ENCODE measurements at regions not wholly inside any gene's neighbourhood (a gene's known extent, or its start where the extent isn't known, plus 50 kb on each side); places are given as distances from the start of the nearest gene placed in this dataset.
A peak's percentile ranks its signal among the peaks of the same experiment; 100 is the strongest.

- no peak for DNase-seq
- intact Hi-C loops (cut with DNase I): no loop called here
Observed at GRCh38 chr16:73781297-73781696, 515.3 kb upstream of the PSMD7 start.

- intact Hi-C loops (cut with DNase I): no loop called here
- peak in 1 of 10 donors; percentile 64 for DNase-seq
Observed at GRCh38 chr16:73778887-73779286, 517.7 kb upstream of the PSMD7 start.

DNA sequence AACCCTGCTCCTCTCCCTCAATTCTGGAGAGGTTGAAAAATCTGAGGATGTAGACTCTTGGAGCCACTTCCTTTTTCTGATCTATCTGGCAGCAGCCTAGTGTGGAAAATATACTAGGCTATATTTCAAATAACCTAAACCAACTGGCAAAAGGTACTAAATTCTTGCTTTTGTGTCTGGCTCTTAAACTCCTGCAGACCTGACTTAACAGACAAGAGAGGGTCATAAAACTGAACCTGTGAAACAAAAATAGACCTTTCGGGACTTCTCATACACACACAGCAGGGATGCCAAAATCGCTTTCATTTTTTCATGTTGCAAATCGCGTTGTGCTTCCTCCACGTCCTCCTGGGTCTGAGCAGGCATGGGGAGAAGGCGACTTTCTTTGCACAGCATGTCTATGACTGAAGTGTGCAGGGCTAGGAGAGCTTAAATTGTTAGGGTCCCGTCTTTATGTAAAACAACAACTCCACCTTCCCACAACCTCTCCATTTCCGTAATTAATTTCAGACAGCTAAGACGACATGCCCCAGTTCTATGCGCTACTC lies 520.7 kb upstream of the PSMD7 start:
- no peak for DNase-seq
- intact Hi-C loops (cut with DNase I): no loop called here

DNA sequence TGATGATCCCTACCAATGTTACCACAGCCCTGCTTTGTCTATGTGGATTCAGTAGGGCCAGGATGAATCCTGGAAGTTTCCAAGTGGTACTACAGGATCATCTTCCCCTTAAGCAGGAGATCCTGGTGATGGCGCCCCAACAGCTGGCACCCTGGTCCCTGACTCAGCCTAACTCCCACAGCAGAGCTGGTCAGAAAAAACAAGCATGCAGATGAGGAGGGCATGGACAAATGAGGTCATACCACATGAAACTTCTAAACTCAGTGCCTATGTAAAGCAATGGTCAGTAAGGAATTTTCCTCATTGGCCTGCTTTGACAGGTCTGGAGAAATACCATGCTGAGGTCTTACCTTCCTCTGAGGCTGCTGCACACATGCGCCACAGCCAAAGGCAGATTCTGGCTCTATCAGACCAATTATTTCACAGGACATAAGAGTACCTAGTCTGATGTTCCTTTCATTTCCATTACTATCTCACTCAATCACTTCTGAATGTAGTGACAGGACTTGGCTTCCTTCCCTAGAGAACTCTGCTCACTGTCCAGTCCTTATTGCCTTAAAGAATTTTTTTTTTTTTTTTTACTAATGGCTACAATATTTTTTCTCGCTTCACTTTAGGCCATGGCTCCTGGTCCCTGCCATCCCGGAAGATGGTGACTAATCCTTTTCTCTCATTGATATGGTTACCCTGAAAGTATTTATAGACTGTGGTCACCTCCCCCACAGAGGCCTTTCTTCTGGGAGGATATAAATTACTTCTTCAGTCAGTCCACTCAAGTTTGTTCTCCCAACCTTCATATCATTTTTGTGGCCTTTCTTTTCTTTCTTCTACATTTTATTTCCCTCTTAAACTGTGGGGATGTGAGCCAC lies 525.2 kb upstream of the PSMD7 start:
- intact Hi-C loops (cut with DNase I): no loop called here
- no peak for DNase-seq

DNA sequence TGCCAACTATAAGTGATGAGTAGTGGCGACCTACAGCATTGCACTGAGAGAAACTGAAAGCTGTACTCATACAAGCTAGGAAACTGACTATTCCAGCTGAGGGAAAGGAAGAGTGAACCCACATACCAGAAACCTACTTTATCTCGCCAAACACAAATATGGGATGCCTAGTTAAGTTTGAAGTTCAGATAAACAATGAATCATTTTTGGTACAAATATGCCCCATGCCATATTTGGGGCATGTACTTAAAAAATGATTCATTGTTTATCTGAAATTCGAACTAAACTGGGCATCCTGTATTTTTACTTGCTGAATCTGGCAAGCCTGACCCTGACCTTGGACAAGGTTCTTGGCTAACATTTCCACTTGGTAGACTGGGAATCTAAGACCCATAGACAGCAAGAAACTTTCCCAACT lies 527.8 kb upstream of the PSMD7 start:
- DNase-seq: no peak
- intact Hi-C loops (cut with DNase I): no loop called here

- intact Hi-C loops (cut with DNase I): no loop called here
- DNase-seq: no peak
Observed at GRCh38 chr16:73764321-73764720, 532.3 kb upstream of the PSMD7 start.

DNA sequence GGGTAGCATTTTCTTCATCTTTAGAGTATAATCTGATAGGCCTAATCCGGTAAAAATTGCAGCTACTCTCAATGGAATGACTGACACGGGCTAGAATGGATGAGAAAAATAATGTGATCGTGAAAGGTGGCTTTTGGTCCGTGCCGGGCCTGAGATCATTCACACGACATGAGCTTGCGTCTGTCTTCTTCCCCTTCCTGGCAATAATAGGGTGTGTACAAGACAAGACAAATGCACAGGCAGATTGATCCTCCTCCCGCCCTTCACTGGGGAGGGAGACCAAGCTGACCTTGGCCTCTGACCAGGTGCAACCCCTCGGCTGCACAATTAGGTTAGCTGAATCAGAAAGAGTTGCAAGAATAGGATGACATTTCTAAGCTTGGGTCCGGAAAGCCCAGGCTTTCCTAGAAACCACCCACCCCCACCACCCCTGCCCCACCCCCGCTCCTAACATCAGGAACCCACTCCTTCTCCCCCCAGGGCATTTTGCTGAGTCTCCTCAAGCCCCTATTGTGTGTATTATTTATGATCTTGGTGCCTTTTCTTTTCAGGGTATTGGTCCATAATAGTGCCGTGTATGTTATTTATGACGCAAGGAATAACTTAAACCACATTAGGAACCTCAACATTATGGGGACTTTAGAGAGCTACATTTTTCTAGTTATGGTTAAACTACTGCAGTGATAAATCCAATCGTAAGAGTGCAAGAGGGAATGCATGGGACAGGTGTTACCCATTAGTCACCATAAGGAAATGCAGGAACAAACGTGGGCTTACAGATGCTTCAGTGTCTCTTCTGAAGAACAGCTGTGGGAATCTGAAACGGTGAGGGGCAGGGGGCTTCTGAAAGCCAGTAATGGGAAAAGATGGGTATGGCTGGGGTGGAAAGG lies 540.1 kb upstream of the PSMD7 start:
- intact Hi-C loops (cut with DNase I): no loop called here
- DNase-seq: no peak

DNA sequence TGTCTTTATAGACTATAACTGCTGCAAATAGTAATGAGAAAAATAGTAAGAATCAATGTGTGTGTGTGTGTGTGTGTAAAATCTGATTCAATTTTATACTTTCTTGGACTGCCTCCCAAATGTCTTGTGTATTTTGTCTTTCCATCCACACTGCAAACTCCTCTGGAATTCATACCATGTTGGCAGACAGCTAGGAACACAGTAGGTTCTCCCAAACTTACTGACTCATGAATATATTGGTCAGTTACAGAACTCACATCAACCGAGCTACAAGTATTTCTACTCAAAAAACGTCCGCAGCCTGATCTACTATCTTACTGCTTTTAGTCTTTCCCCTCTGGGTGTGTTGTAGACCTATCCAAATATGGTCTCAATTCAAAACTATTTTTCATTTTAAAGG lies 542.7 kb upstream of the PSMD7 start:
- intact Hi-C loops (cut with DNase I): no loop called here
- no peak for DNase-seq

DNA sequence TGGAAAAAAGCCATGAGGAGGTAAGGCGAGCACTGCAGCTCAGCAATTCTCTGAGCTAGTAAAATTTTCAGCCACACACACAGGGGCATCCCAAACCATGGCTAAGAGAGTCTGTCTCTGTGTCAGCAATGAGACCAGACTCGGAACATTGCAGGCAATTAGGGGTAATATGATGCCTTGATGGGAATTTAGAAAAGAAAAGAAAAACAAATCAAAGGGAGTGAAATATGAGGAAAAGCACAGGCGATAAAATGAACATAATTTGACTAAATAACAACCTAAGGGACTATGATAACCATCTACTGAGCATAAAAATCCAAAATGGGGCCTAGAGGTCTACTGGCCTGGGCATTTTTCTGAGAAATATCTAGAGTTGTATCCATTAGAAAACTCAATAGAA lies 546.0 kb upstream of the PSMD7 start:
- no peak for DNase-seq
- intact Hi-C loops (cut with DNase I): no loop called here

GRCh38 chr16:73747328-73747727 lies 549.3 kb upstream of the PSMD7 start:
- intact Hi-C loops (cut with DNase I): no loop called here

DNA sequence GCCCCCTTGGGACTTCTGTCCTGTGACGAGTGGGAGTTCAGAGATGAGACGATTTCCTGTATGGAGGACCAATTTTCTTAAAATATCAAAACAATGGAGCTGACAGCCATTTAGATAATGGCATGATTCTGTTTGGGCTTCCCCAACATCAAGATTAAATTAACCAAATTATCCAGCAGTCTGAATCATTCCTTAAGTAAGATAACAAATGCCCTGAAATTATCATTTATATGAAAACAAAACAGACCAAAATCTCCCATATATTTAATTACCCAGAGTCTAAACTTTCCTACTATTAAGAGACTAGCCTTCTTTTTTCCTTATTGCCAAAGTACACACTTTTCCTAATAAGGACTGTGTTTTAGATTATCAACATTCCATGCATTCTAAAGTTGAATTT lies 550.1 kb upstream of the PSMD7 start:
- DNase-seq: no peak
- intact Hi-C loops (cut with DNase I): no loop called here

More at GRCh38 chr16:73747328-73747727, 549.3 kb upstream of the PSMD7 start:
- no peak for DNase-seq

GRCh38 chr16:73743665-73744496 lies 552.7 kb upstream of the PSMD7 start:
- intact Hi-C loops (cut with DNase I): no loop called here
- peak in 2 of 10 donors; percentile 6 to 12 for DNase-seq

DNA sequence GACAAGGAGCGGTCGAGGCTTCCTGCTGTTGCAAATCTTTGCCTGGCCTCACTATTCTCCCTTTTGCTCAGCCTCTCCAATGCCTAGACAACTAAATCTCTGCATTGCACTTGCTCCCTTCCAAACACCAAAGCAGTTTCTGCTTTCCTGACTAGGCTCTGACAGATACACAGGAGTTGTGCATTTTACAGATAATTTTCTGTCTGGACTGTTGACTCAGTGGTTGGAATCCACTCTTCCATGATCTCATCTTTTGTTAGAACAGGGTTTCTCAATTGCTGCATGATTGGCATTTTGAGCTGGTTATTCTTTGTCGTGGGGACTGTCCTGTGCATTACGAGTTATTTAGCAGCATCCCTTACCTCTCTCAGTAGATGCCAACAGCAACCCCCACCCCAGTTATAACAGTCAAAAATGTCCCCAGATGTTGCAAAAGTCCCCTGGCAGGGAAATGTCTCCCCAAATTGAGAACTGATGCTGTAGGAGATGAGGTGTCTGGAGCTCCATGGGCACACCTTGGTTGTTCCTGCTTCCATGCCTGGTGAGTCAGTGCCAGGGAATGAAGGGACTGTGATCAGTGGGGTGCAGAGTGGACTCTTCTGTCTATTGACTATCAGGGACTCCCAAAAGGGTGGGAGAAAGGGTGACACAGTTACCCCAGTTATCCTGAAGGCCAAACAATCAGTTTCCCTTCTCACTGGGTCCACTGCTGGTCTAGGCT lies 557.4 kb upstream of the PSMD7 start:
- intact Hi-C loops (cut with DNase I): no loop called here
- DNase-seq: no peak

GRCh38 chr16:73738266-73738665 lies 558.3 kb upstream of the PSMD7 start:
- intact Hi-C loops (cut with DNase I): no loop called here
- no peak for DNase-seq

DNA sequence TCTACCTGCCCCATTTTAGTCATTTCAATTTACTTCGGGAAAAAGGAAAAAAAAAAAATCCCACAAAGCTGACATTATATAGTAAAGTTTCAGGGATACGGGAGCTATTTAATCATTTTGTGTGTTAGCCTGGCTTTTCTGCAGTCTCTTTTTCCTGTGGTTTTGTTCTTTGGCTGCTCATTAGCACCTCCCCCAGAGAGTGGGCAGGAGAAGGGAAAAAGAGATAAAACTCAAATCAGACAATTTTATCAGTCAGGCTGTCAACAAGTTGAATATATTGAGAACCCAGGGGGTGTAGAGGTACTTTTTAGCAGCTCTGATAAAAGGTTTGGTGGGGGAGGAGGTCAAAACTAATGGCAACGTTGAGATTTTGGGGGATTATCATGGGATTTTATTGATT lies 559.0 kb upstream of the PSMD7 start:
- DNase-seq: no peak
- intact Hi-C loops (cut with DNase I): no loop called here

- intact Hi-C loops (cut with DNase I): no loop called here
Observed at GRCh38 chr16:73735954-73736353, 560.7 kb upstream of the PSMD7 start.

GRCh38 chr16:73735018-73735417 lies 561.6 kb upstream of the PSMD7 start:
- no peak for DNase-seq
- intact Hi-C loops (cut with DNase I): no loop called here

More at GRCh38 chr16:73735954-73736353, 560.7 kb upstream of the PSMD7 start:
- DNase-seq: no peak

DNA sequence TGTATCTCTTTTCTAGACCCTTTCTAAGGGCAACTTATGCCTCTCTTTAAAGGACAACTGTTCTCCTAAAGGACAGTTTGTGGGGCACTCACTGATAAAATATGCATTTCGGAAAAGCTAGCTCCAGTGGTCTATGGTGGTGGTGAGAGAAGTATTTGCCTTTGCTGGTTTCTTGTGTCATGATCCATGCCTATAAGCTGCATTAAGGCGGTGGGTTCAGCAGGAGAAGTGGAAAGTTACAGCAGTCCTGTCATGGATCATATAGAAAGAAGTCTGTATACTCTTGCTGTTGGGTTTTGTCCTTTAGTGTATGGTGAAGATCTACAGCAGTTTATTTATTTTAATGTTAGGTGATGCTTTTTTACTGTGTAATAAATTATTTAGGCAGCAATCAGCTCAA lies 563.9 kb upstream of the PSMD7 start:
- intact Hi-C loops (cut with DNase I): no loop called here
- DNase-seq: no peak

DNA sequence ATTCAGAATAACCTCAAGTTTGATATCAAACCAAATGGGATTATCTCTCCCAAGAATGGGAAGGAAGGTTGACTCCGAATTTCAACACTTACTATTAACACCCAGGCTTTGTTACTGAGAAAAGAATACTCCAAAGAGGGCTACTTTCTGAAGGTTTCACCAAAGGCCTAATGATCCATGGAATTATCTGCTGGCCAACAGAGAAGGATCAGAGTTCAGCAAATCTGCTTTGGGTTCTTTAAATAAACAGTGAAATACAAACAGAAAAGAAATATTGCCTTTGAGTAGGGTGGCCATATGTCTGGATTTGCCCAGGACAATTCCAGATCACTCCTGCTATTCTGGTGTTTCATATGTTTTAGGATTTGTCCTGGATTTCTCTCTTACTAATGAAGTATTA lies 564.5 kb upstream of the PSMD7 start:
- intact Hi-C loops (cut with DNase I): no loop called here
- no peak for DNase-seq
